ENCODE measurements at regions not wholly inside any gene's neighbourhood (a gene's known extent, or its start where the extent isn't known, plus 50 kb on each side); places are given as distances from the start of the nearest gene placed in this dataset.
"Not testable (repeated sequence)": the region's sequence is repeated elsewhere in the genome, so short reads cannot be mapped to it uniquely, and the experiment has no call there.

- peak; percentile 55 for DNase-seq
These were observed 142.8 kb downstream of the NDUFA10 start for GRCh38 chr2:239882331-239882732.

- DNase-seq, result no peak
These were observed 143.4 kb downstream of the NDUFA10 start for GRCh38 chr2:239881561-239882320.

DNA sequence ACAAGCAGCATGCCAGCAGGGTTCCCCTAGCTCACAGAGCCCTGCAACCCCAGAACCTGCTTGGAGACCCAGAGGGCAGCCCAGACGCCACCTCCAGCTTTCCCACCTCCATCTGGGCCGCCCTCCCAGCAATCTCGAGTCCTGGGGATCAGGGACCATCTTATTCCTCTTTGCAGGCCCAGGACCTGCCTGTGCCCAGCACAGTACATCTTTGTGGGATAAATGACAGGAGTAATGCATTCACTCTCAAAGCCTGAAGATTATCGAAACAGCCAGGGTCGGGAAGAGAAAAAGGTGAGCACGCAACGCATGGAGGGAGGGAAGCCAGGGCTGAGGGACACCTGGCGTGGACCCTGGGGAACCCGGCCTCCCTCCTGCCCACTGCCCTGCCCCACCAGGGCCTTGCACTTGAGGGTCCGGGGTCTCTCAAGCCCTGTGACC lies 144.1 kb downstream of the NDUFA10 start:
- no peak for DNase-seq

DNA sequence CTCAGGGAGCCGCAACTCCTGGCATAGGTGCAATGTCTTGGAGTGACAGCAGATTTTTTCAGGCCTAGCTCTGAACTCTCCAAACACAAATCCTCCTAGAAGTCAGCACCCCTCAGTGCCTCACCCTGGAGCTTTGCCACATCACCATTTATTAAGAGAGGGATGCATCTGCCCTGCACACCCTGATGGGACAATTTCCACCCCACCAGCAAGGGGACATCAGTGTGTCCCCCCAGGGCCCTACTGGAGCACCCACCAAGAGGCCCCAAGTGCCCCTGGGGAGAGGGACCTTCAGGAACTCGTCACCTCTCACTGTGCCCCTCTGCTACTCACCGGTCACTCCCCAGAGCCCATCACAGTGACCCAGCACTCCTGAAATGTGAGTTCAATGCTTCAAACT lies 144.7 kb downstream of the NDUFA10 start:
- DNase-seq, result no peak

GRCh38 chr2:239879423-239880084 lies 145.6 kb downstream of the NDUFA10 start:
- DNase-seq, result no peak

DNA sequence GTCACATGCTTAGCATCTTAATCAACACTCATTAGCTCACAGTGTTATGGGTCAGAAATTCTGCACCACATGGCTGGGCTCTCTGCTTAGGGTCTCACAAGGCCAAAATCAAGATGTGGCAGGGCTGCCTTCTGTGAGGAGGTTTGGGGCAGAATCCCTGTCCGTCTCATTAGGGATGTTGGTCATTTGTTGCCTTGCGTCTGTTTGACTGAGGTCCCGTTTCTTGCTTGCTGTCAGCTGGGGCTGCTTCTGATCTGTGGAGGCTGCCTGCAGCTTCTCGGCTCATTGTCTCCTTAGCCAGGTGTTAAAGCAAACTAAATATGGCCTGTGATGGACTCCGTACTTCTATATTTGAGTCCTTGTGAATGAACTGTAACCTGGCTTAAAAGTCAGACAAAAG lies 146.5 kb downstream of the NDUFA10 start:
- DNase-seq, result no peak

DNA sequence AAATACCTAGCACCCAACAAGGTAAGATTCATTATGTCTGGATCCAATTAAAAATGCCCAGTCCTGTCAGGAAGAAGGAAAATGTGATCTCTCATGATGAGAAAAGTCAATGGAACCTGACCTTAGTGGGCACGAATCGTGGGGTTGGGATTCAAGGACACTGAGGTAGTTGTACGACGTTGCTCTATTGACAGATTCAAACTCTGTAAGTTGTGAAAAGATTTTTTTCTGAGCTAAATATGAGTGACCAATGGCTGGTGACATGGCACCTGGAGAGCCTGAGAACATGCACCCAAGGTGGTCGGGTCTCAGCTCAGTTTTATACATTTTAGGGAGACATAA lies 148.2 kb downstream of the NDUFA10 start:
- no peak for DNase-seq

DNA sequence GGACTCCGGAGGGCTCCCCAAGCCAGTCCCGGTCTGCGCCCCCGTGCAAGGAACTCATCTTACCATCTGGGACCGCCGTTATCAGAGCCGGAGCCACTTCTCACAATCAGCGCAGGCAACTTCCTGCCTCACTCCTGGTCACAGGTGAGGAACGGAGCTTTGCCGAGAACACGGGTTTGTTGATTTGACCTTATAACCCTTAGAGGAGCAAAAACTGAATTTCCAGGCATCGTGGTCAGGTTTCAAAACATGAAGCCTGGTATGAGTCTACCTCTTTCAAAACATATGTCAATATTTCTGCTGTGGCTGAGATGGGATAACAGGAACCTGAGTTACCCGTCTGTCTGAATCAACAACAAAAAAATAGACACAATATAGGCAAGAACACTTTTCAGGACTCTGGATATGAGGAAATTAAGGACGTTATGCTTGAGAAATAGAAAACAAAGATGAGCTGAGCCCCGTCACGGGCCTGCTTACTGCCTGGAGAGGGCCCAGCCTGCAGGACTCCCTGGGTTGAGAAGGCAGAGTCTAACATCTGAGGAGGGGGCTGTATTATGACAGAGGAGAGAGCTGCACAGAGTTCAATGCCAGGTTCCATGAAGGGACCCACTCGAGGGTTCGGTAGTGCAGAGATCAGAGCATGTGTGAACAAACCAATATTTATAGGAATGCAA lies 148.7 kb downstream of the NDUFA10 start:
- DNase-seq, result no peak

DNA sequence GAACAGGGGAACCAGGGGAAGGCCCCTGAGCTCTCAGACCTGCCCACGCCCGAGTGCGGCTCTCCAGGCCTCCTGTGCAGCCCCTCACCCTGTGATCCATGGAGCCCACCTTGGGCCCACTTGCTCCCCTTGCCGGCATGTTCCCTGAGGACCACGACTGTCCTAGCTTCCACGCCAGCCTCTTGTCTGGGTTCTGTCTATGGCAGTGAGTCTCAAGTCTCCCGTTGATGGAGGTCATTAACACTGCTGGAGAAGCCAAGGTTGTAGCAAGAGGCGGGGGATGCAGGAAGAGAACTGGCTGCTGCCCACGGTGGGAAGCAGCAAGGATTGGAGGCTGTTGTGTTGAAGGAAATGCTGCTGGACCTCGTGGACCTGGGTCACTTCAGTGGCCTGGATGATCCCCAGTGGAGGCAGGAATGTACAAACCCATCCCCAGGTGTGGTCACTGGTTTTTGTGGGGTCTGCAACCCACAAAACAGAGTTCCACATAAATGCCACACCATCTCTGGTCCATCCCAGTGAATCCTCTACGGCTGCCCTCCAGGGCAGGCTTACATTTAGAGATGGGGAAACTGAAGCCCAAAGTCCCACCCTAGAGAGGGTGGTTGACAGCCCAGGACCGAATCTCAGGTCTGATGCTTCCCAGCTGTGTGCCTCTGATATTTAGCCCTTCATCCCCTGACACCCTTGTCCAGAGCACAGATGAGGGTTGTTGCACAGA lies 150.3 kb downstream of the NDUFA10 start:
- DNase-seq, result no peak

GRCh38 chr2:239873656-239874635 lies 151.2 kb downstream of the NDUFA10 start:
- no peak for DNase-seq

DNA sequence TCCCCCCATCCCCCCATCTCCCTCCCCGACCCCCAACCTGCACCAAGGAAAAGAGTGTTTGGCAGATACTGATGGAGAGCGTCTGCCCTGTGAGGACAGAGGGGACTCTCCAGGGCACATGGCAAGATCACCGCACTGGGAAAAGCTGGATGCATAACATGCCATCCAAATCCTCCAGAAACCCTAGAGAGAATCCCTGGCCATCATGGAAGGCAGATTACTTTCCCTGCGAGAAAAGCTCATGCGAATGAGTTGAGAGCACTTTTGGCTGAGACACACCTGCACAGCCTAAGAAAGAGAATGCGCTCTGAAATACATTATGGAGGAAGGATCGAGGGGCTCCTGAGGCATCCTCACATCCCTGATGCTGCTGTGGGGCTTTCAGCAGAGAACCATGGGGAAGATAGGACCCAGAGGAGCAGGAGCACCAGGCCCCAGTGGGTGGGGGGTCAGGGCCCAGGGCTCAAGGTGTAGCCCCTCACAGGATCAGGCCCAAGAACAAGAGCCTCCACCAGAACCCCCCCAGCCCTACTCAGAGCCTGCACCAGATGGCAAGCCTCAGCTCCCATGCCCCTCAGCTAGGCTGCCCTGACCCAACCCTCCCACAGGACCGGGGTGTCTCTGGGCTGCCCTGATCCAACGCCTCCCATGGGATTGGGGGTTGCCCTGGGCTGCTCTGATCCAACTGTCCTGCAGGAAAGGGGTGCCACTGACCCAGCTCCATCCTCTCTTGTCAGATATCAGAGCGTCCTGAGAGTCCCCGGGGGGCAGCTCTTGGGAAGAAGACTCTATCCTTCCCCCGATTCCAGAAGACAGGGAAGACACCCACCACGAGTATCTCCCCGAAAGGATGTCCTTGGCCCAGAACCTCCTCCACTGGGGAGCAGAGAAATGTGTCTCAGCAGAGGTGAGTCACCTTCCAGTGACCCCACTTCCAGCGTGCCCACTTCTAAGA lies 153.4 kb downstream of the NDUFA10 start:
- no peak for DNase-seq

DNA sequence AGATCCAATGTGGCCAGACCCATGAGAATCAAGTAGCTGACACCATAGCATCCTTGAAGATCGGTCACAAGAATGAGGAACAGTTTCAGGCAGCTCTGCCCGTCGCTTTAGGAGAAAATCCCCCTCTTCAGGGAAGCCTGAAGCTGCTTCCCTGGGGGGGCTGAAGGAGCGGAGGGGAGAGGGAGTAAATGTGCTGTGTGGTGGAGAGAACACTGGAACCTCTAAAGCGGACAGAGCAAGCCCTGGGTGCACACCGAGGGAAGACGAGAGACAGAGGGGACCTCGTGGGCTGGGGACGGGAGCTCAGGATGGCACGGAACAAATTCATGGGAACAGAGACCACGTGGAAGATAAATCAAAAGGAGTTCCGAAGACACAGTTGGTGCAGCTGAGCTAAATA lies 154.3 kb downstream of the NDUFA10 start:
- no peak for DNase-seq

DNA sequence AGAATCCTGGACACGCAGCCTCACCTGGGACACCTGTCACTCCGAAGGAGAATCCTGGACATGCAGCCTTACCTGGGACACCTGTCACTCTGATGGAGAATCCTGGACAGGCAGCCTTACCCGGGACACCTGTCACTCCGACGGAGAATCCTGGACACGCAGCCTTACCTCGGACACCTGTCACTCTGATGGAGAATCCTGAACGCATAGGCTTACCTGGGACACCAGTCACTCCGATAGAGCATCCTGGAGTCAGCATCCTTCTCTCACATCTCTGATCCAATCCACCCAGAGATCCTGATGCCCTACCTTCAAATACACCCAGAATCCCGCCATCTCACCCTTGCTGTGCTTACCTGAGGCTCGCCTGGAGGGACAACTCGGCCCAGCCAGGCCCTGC lies 154.9 kb downstream of the NDUFA10 start:
- DNase-seq, result no peak

GRCh38 chr2:239869272-239870155 lies 155.6 kb downstream of the NDUFA10 start:
- no peak for DNase-seq

GRCh38 chr2:239868556-239869181 lies 156.5 kb downstream of the NDUFA10 start:
- no peak for DNase-seq

- no peak for DNase-seq
These were observed 158.4 kb downstream of the NDUFA10 start for GRCh38 chr2:239866778-239867177.

DNA sequence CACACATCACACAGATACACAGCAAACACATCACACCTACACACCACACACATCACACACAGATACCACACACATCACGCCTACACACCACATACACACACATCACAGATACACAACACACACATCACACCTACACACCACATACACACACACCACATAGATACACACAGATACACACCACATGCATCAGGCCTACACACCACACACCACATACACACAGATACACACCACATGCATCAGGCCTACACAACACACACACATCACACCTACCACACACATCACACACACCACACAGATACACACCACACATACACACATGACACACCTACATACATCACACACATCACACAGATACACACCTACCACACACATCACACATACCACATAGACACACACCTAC lies 158.8 kb downstream of the NDUFA10 start:
- DNase-seq, result no peak

DNA sequence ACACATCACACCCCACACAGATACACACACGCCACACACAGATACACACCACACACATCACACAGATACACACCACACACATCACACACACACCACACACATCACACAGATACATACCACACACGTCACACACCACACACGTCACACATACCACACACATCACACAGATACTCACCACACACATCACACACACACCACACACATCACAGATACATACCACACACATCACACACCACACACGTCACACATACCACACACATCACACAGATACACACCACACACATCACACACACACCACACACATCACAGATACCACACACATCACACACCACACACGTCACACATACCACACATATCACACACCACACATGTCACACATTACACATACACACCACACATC lies 159.3 kb downstream of the NDUFA10 start:
- DNase-seq, result not testable (repeated sequence)

GRCh38 chr2:239865059-239865639 lies 160.0 kb downstream of the NDUFA10 start:
- DNase-seq, result no peak
